GM23338 (cell line): ENCODE measurements at regions not wholly inside any gene's neighbourhood (a gene's known extent, or its start where the extent isn't known, plus 50 kb on each side); places are given as distances from the start of the nearest gene placed in this dataset.

Source experiments
- CREB1 ChIP-seq: fragments of 250-450 bp; sonication (Bioruptor Pico); IDR thresholded peaks from 2 replicates; pipeline ENCODE4 v1.5.0; 2020; ENCODE audit warnings: low read depth, mild to moderate bottlenecking, moderate library complexity
- CTCF ChIP-seq, 2 experiments: fragments of 200-600 bp in 1 of 2; sonication (generic) in 1 of 2; conservative IDR thresholded peaks; 2 replicates each; pipeline versions ENCODE4 v1.5.1 to v1.6.1; 2016 to 2017; ENCODE audit warnings: antibody characterized with exemption in 2 of 2, low read depth in 2 of 2, mild to moderate bottlenecking in 2 of 2, moderate library complexity in 1 of 2
- ETS1 ChIP-seq: IDR thresholded peaks from 2 replicates; pipeline ENCODE4 v1.6.1; 2016; ENCODE audit warnings: antibody characterized with exemption
- EZH2 ChIP-seq: fragments of 200-600 bp; sonication (generic); IDR thresholded peaks from one replicate; pipeline ENCODE4 v1.8.0; 2017; ENCODE audit warnings: antibody characterized with exemption, mild to moderate bottlenecking, low read depth; ENCODE audit not compliant: unreplicated experiment
- EZH2phosphoT487 ChIP-seq: fragments of 200-600 bp; sonication (generic); IDR thresholded peaks from one replicate; pipeline ENCODE4 v1.8.1; 2018; ENCODE audit warnings: antibody characterized with exemption; ENCODE audit not compliant: unreplicated experiment
- JUNB ChIP-seq: IDR thresholded peaks from one replicate; pipeline ENCODE4 v1.6.1; 2016; ENCODE audit warnings: antibody characterized with exemption; ENCODE audit not compliant: unreplicated experiment
- POLR2AphosphoS5 ChIP-seq: IDR thresholded peaks from 2 replicates; pipeline ENCODE4 v1.6.1; 2016; ENCODE audit warnings: antibody characterized with exemption, low read depth
- REST ChIP-seq: IDR thresholded peaks from one replicate; pipeline ENCODE4 v1.6.1; 2018; ENCODE audit warnings: antibody characterized with exemption; ENCODE audit not compliant: unreplicated experiment
- STAT1 ChIP-seq: IDR thresholded peaks from one replicate; pipeline ENCODE4 v1.6.1; 2016; ENCODE audit warnings: antibody characterized with exemption; ENCODE audit not compliant: unreplicated experiment
- ZNF114 ChIP-seq: fragments of 250-450 bp; sonication (Bioruptor Pico); IDR thresholded peaks from 2 replicates; pipeline ENCODE4 v1.5.0; 2020; ENCODE audit warnings: mild to moderate bottlenecking, moderate library complexity
- ZNF331 ChIP-seq: fragments of 250-450 bp; sonication (Bioruptor Pico); IDR thresholded peaks from 2 replicates; pipeline ENCODE4 v1.5.0; 2020; ENCODE audit warnings: low read depth, mild to moderate bottlenecking, moderate library complexity
- ZNF462 ChIP-seq: fragments of 250-450 bp; sonication (Bioruptor Pico); IDR thresholded peaks from 2 replicates; pipeline ENCODE4 v1.5.0; 2020; ENCODE audit warnings: mild to moderate bottlenecking, moderate library complexity

GRCh38 chr1:147052677-147053076, 114.6 kb downstream of the NBPF12 start:
- no peak for TF ChIP-seq CTCF (conservative IDR thresholded peaks at IDR 0.05; ENCODE audit: low read depth in 2 of 2)
- no peak for TF ChIP-seq CREB1 (CRISPR knock-in tag)
- TF ChIP-seq JUNB = no peak
- TF ChIP-seq ZNF114 = no peak
- no peak for TF ChIP-seq REST
- no peak for TF ChIP-seq ZNF331 (CRISPR knock-in tag)
- no peak for TF ChIP-seq POLR2AphosphoS5
- no peak for TF ChIP-seq EZH2
- TF ChIP-seq EZH2phosphoT487 = no peak
- TF ChIP-seq ETS1 = no peak
- no peak for TF ChIP-seq STAT1
- TF ChIP-seq ZNF462 (CRISPR knock-in tag) = no peak
